Liver (tissue), 8 donors: ENCODE measurements at regions not wholly inside any gene's neighbourhood (a gene's known extent, or its start where the extent isn't known, plus 50 kb on each side); places are given as distances from the start of the nearest gene placed in this dataset.

Experiments used
- DNase-seq: peaks from one replicate; pipeline ENCODE4 v3.0.0-alpha.2; 2017; ENCODE audit warnings: low spot score
- H3K27ac ChIP-seq, 2 donors: one replicate each; pipeline ENCODE4 v1.7.0; 2013; ENCODE audit warnings: inconsistent platforms in 2 of 2, low read length in 2 of 2, control low read depth in 1 of 2, low read depth in 1 of 2, mild to moderate bottlenecking in 1 of 2
- H3K27me3 ChIP-seq, 4 donors: one replicate each; pipeline versions ENCODE4 v1.6.1 to v1.7.0; 2013; ENCODE audit warnings: low read length in 3 of 4, inconsistent platforms in 1 of 4, mild to moderate bottlenecking in 1 of 4, moderate library complexity in 1 of 4; ENCODE audit not compliant: control insufficient read depth in 4 of 4, insufficient read depth in 4 of 4
- H3K36me3 ChIP-seq, 4 donors: one replicate each; pipeline versions ENCODE4 v1.6.1 to v1.7.0; 2013; ENCODE audit warnings: low read length in 3 of 4, mild to moderate bottlenecking in 3 of 4, low read depth in 1 of 4, moderate library complexity in 1 of 4; ENCODE audit not compliant: control insufficient read depth in 4 of 4, insufficient read depth in 3 of 4
- H3K4me1 ChIP-seq, 4 donors: one replicate each; pipeline versions ENCODE4 v1.6.1 to v1.7.0; 2013; ENCODE audit warnings: low read length in 3 of 4, mild to moderate bottlenecking in 3 of 4, moderate library complexity in 1 of 4; ENCODE audit not compliant: control insufficient read depth in 4 of 4, insufficient read depth in 4 of 4
- H3K4me3 ChIP-seq, 3 donors: one replicate each; pipeline versions ENCODE4 v1.6.1 to v1.7.0; 2013; ENCODE audit warnings: low read length in 3 of 3, control low read depth in 1 of 3, low read depth in 1 of 3, mild to moderate bottlenecking in 1 of 3
- H3K9ac ChIP-seq, 2 donors: one replicate each; pipeline ENCODE4 v1.7.0; 2013; ENCODE audit warnings: low read length in 2 of 2, mild to moderate bottlenecking in 2 of 2, moderate library complexity in 2 of 2, control low read depth in 1 of 2, low read depth in 1 of 2
- H3K9me3 ChIP-seq, 4 donors: one replicate each; pipeline versions ENCODE4 v1.6.1 to v1.7.0; 2013; ENCODE audit warnings: low read length in 3 of 4; ENCODE audit not compliant: control insufficient read depth in 4 of 4
- ATF3 ChIP-seq: IDR thresholded peaks from 2 replicates; pipeline ENCODE4 v1.6.1; 2016; ENCODE audit warnings: antibody characterized with exemption
- EGR1 ChIP-seq, 2 donors: IDR thresholded peaks; 2 replicates each; pipeline ENCODE4 v1.6.1; 2016 to 2018; ENCODE audit warnings: antibody characterized with exemption in 2 of 2, low read depth in 2 of 2
- FOXA1 ChIP-seq: IDR thresholded peaks from 2 replicates; pipeline ENCODE4 v1.6.1; 2016; ENCODE audit warnings: antibody characterized with exemption
- FOXA2 ChIP-seq: IDR thresholded peaks from 2 replicates; pipeline ENCODE4 v1.6.1; 2016; ENCODE audit warnings: antibody characterized with exemption
- GABPA ChIP-seq, 2 donors: IDR thresholded peaks in 1 of 2; conservative IDR thresholded peaks in 1 of 2; 2 replicates each; pipeline ENCODE4 v1.6.1; 2016; ENCODE audit warnings: antibody characterized with exemption in 2 of 2, mild to moderate bottlenecking in 1 of 2, moderate library complexity in 1 of 2
- HNF4A ChIP-seq, 2 donors: conservative IDR thresholded peaks; 2 replicates each; pipeline ENCODE4 v1.6.1; 2016; ENCODE audit warnings: antibody characterized with exemption in 2 of 2, mild to moderate bottlenecking in 2 of 2
- HNF4G ChIP-seq: IDR thresholded peaks from 2 replicates; pipeline ENCODE4 v1.6.1; 2016; ENCODE audit warnings: antibody characterized with exemption
- JUND ChIP-seq, 2 donors: IDR thresholded peaks; 2 replicates each; pipeline ENCODE4 v1.6.1; 2016; ENCODE audit warnings: antibody characterized with exemption in 2 of 2
- NR2F2 ChIP-seq: IDR thresholded peaks from 2 replicates; pipeline ENCODE4 v1.6.1; 2016; ENCODE audit warnings: antibody characterized with exemption
- RAD21 ChIP-seq, 2 donors: IDR thresholded peaks; 2 replicates each; pipeline ENCODE4 v1.6.1; 2016; ENCODE audit warnings: antibody characterized with exemption in 2 of 2, mild to moderate bottlenecking in 2 of 2
- RXRA ChIP-seq, 2 donors: IDR thresholded peaks; 2 replicates each; pipeline ENCODE4 v1.6.1; 2017 to 2018; ENCODE audit warnings: antibody characterized with exemption in 2 of 2, mild to moderate bottlenecking in 1 of 2
- SP1 ChIP-seq: IDR thresholded peaks from 2 replicates; pipeline ENCODE4 v1.6.1; 2018; ENCODE audit warnings: antibody characterized with exemption, mild to moderate bottlenecking
- TAF1 ChIP-seq: conservative IDR thresholded peaks from 2 replicates; pipeline ENCODE4 v1.6.1; 2016; ENCODE audit warnings: antibody characterized with exemption, mild to moderate bottlenecking
- YY1 ChIP-seq: IDR thresholded peaks from 2 replicates; pipeline ENCODE4 v1.6.1; 2016; ENCODE audit warnings: antibody characterized with exemption, mild to moderate bottlenecking
- WGBS: extraction: QIAGEN DNeasy Blood & Tissue Kit; methylation state at CpG from one replicate; pipeline ENCODE4 v1.1.7; 2013; 5-methylcytosine and 5-hydroxymethylcytosine counted together
- TF ChIP-seq, protein P1 (sequence below): IDR thresholded peaks from 2 replicates; pipeline ENCODE4 v1.6.1; 2016; ENCODE audit warnings: antibody characterized with exemption
- TF ChIP-seq, protein P2 (sequence below): IDR thresholded peaks from 2 replicates; pipeline ENCODE4 v1.6.1; 2016; ENCODE audit warnings: antibody characterized with exemption, mild to moderate bottlenecking
- TF ChIP-seq, protein P3 (sequence below): IDR thresholded peaks from 2 replicates; pipeline ENCODE4 v1.6.1; 2016; ENCODE audit warnings: antibody characterized with exemption
- TF ChIP-seq, protein P4 (sequence below): fragments of 150-350 bp; IDR thresholded peaks from 2 replicates; pipeline ENCODE4 v1.5.1; 2017; ENCODE audit warnings: improper control_type of control experiment, low read depth, low read length; ENCODE audit not compliant: missing input control
- donor health status: healthy.
- donor health status: healthy.
- donor health status: healthy.
- donor health status: healthy.
- donor health status: healthy.

DNA sequence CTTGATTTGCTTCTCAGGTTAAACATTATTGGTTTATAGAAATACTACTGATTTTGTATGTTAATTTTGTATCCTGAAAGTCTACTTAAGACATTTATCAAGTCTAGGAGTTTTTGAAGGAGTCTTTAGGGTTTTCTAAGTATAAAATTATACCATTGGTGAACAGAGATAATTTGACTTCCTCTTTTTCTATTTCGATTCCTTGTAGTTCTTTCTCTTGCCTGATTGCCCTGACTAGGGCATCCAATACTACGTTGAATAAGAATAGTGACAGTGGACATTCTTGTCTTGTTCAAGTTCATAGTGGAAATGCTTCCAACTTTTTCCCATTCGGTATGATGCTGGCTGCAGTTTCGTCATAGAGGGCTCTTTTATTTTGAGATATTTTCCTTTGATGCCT is 807.5 kb upstream of the SLC10A2 start:
- Histone ChIP-seq H3K36me3 (no peaks in the 10 kb centered on the region), H3K4me1 (no peaks in the 10 kb centered on the region), H3K4me3 (no peak overlapping the region), H3K27ac (no peak overlapping the region), H3K9ac (no peak overlapping the region), H3K9me3 (no peaks in the 10 kb centered on the region), H3K27me3 (no peaks in the 10 kb centered on the region)
- 63% methylated on average over 4 of the region's 4 CpGs for WGBS
- no peak for TF ChIP-seq RXRA (IDR thresholded peaks at IDR 0.05)
- no peak for TF ChIP-seq NR2F2
- TF ChIP-seq SP1, result no peak
- no peak for TF ChIP-seq FOXA1
- TF ChIP-seq GABPA (IDR thresholded peaks at IDR 0.05 in 1 of 2, conservative IDR thresholded peaks at IDR 0.05 in 1 of 2), result no peak
- no peak for TF ChIP-seq TAF1
- TF ChIP-seq HNF4A (conservative IDR thresholded peaks at IDR 0.05), result no peak
- TF ChIP-seq, protein P1, sequence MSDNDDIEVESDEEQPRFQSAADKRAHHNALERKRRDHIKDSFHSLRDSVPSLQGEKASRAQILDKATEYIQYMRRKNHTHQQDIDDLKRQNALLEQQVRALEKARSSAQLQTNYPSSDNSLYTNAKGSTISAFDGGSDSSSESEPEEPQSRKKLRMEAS, result no peak
- no peak for TF ChIP-seq FOXA2
- TF ChIP-seq, protein P2, sequence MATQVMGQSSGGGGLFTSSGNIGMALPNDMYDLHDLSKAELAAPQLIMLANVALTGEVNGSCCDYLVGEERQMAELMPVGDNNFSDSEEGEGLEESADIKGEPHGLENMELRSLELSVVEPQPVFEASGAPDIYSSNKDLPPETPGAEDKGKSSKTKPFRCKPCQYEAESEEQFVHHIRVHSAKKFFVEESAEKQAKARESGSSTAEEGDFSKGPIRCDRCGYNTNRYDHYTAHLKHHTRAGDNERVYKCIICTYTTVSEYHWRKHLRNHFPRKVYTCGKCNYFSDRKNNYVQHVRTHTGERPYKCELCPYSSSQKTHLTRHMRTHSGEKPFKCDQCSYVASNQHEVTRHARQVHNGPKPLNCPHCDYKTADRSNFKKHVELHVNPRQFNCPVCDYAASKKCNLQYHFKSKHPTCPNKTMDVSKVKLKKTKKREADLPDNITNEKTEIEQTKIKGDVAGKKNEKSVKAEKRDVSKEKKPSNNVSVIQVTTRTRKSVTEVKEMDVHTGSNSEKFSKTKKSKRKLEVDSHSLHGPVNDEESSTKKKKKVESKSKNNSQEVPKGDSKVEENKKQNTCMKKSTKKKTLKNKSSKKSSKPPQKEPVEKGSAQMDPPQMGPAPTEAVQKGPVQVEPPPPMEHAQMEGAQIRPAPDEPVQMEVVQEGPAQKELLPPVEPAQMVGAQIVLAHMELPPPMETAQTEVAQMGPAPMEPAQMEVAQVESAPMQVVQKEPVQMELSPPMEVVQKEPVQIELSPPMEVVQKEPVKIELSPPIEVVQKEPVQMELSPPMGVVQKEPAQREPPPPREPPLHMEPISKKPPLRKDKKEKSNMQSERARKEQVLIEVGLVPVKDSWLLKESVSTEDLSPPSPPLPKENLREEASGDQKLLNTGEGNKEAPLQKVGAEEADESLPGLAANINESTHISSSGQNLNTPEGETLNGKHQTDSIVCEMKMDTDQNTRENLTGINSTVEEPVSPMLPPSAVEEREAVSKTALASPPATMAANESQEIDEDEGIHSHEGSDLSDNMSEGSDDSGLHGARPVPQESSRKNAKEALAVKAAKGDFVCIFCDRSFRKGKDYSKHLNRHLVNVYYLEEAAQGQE, result no peak
- no peak for TF ChIP-seq JUND (IDR thresholded peaks at IDR 0.05)
- TF ChIP-seq ATF3, result no peak
- TF ChIP-seq YY1, result no peak
- TF ChIP-seq HNF4G, result no peak
- no peak for DNase-seq

GRCh38 chr13:103866048-103866447 is 799.8 kb upstream of the SLC10A2 start:
- Histone ChIP-seq H3K36me3 (no peaks in the 10 kb centered on the region), H3K27ac (no peak overlapping the region), H3K9ac (no peak overlapping the region), H3K4me1 (no peaks in the 10 kb centered on the region), H3K27me3 (no peaks in the 10 kb centered on the region), H3K9me3 (no peaks in the 10 kb centered on the region), H3K4me3 (no peak overlapping the region)
- 67% methylated on average over 8 of the region's 8 CpGs for WGBS
- TF ChIP-seq GABPA (IDR thresholded peaks at IDR 0.05 in 1 of 2, conservative IDR thresholded peaks at IDR 0.05 in 1 of 2) (no peak), SP1 (no peak), RAD21 (IDR thresholded peaks at IDR 0.05) (no peak), JUND (IDR thresholded peaks at IDR 0.05) (no peak), HNF4A (conservative IDR thresholded peaks at IDR 0.05) (no peak), TAF1 (no peak), ATF3 (no peak), EGR1 (IDR thresholded peaks at IDR 0.05; ENCODE audit: low read depth in 2 of 2) (no peak), NR2F2 (no peak), FOXA2 (no peak), RXRA (IDR thresholded peaks at IDR 0.05) (no peak)
- TF ChIP-seq, protein P1, result no peak
- TF ChIP-seq, protein P3, sequence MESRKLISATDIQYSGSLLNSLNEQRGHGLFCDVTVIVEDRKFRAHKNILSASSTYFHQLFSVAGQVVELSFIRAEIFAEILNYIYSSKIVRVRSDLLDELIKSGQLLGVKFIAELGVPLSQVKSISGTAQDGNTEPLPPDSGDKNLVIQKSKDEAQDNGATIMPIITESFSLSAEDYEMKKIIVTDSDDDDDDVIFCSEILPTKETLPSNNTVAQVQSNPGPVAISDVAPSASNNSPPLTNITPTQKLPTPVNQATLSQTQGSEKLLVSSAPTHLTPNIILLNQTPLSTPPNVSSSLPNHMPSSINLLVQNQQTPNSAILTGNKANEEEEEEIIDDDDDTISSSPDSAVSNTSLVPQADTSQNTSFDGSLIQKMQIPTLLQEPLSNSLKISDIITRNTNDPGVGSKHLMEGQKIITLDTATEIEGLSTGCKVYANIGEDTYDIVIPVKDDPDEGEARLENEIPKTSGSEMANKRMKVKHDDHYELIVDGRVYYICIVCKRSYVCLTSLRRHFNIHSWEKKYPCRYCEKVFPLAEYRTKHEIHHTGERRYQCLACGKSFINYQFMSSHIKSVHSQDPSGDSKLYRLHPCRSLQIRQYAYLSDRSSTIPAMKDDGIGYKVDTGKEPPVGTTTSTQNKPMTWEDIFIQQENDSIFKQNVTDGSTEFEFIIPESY, result no peak
- TF ChIP-seq, protein P2, result no peak
- TF ChIP-seq, protein P4, sequence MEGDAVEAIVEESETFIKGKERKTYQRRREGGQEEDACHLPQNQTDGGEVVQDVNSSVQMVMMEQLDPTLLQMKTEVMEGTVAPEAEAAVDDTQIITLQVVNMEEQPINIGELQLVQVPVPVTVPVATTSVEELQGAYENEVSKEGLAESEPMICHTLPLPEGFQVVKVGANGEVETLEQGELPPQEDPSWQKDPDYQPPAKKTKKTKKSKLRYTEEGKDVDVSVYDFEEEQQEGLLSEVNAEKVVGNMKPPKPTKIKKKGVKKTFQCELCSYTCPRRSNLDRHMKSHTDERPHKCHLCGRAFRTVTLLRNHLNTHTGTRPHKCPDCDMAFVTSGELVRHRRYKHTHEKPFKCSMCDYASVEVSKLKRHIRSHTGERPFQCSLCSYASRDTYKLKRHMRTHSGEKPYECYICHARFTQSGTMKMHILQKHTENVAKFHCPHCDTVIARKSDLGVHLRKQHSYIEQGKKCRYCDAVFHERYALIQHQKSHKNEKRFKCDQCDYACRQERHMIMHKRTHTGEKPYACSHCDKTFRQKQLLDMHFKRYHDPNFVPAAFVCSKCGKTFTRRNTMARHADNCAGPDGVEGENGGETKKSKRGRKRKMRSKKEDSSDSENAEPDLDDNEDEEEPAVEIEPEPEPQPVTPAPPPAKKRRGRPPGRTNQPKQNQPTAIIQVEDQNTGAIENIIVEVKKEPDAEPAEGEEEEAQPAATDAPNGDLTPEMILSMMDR, result no peak
- no peak for DNase-seq
